Suprapubic skin (tissue), 4 donors: ENCODE measurements at regions not wholly inside any gene's neighbourhood (a gene's known extent, or its start where the extent isn't known, plus 50 kb on each side); places are given as distances from the start of the nearest gene placed in this dataset.

ENCODE experiments used
- POLR2A ChIP-seq, 2 donors: fragments of 450-650 bp; IDR thresholded peaks; one replicate each; pipeline ENCODE4 v1.6.1; 2017; ENCODE audit warnings: antibody characterized with exemption in 2 of 2, mild to moderate bottlenecking in 2 of 2, moderate library complexity in 2 of 2
- POLR2AphosphoS5 ChIP-seq, 3 donors: sonication (generic); formaldehyde crosslinking; IDR thresholded peaks; one replicate each; pipeline ENCODE4 v1.6.1; 2017; ENCODE audit warnings: antibody characterized with exemption in 3 of 3
- TF ChIP-seq, protein P1 (sequence below), 2 donors: fragments of 200-600 bp in 1 of 2; fragments of 450-650 bp in 1 of 2; sonication (generic) in 1 of 2; IDR thresholded peaks; one replicate each; pipeline ENCODE4 v1.5.1; 2016 to 2019; ENCODE audit warnings: antibody characterized with exemption in 2 of 2, mild to moderate bottlenecking in 1 of 2, moderate library complexity in 1 of 2

DNA sequence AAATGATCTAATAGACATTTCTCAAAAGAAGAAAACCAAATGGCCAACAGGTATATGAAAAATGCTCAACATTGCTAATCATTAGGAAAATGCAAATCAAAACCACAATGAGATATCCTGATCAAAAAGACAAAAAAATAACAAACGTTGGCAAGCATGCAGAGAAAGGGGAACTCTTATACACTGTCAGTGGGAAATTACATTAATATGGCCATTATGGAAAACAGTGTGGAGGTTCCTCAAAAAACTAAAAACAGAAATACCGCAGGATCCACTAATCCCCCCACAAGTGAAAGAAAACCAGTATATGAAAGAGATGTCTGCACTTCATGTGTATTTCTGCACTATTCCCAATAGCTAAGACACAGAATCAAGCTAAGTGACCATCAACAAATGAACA, 57.7 kb upstream of the CTIF start:
- TF ChIP-seq POLR2AphosphoS5 (IDR thresholded peaks at IDR 0.05) (no peak), POLR2A (IDR thresholded peaks at IDR 0.05) (no peak)
- TF ChIP-seq, protein P1, sequence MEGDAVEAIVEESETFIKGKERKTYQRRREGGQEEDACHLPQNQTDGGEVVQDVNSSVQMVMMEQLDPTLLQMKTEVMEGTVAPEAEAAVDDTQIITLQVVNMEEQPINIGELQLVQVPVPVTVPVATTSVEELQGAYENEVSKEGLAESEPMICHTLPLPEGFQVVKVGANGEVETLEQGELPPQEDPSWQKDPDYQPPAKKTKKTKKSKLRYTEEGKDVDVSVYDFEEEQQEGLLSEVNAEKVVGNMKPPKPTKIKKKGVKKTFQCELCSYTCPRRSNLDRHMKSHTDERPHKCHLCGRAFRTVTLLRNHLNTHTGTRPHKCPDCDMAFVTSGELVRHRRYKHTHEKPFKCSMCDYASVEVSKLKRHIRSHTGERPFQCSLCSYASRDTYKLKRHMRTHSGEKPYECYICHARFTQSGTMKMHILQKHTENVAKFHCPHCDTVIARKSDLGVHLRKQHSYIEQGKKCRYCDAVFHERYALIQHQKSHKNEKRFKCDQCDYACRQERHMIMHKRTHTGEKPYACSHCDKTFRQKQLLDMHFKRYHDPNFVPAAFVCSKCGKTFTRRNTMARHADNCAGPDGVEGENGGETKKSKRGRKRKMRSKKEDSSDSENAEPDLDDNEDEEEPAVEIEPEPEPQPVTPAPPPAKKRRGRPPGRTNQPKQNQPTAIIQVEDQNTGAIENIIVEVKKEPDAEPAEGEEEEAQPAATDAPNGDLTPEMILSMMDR (IDR thresholded peaks at IDR 0.05): no peak
